PC-3 (cell line): ENCODE measurements at regions not wholly inside any gene's neighbourhood (a gene's known extent, or its start where the extent isn't known, plus 50 kb on each side); places are given as distances from the start of the nearest gene placed in this dataset.

Source experiments
- EZH2phosphoT487 ChIP-seq: fragments of 300-600 bp; sonication (generic); IDR thresholded peaks from 2 replicates; pipeline ENCODE4 v1.6.1; 2018; ENCODE audit warnings: mild to moderate bottlenecking, antibody characterized with exemption, low read length, borderline replicate concordance
- TF ChIP-seq, protein P1 (sequence below): fragments of 300-600 bp; sonication (generic); conservative IDR thresholded peaks from 2 replicates; pipeline ENCODE4 v1.5.1; 2017; ENCODE audit warnings: antibody characterized with exemption, low read depth, mild to moderate bottlenecking, low read length

DNA sequence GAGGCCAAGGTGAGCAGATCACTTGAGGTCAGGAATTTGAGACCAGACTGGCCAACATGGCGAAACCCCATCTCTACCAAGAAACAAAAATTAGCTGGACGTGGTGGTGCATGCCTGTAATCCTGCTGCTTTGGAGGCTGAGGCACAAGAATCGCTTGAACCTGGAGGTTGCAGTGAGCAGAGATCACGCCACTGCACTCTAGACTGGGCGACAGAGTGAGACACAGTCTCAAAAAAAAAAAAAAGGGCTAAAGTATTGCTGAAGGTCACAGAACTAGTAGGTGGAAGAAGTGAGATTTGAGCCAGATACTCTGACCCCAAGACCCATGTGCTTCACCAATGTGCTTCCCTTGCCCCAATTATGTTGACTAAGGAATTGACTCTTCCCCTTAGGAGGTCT, 112.0 kb downstream of the NPIPB5 start:
- TF ChIP-seq, protein P1, sequence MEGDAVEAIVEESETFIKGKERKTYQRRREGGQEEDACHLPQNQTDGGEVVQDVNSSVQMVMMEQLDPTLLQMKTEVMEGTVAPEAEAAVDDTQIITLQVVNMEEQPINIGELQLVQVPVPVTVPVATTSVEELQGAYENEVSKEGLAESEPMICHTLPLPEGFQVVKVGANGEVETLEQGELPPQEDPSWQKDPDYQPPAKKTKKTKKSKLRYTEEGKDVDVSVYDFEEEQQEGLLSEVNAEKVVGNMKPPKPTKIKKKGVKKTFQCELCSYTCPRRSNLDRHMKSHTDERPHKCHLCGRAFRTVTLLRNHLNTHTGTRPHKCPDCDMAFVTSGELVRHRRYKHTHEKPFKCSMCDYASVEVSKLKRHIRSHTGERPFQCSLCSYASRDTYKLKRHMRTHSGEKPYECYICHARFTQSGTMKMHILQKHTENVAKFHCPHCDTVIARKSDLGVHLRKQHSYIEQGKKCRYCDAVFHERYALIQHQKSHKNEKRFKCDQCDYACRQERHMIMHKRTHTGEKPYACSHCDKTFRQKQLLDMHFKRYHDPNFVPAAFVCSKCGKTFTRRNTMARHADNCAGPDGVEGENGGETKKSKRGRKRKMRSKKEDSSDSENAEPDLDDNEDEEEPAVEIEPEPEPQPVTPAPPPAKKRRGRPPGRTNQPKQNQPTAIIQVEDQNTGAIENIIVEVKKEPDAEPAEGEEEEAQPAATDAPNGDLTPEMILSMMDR, result no peak
- TF ChIP-seq EZH2phosphoT487, result no peak
